ENCODE measurements at regions not wholly inside any gene's neighbourhood (a gene's known extent, or its start where the extent isn't known, plus 50 kb on each side); places are given as distances from the start of the nearest gene placed in this dataset.

GRCh38 chr13:48896312-48896711, 79.4 kb upstream of the FNDC3A start:
- Histone ChIP-seq H3K27ac (no peak overlapping the region), H3K4me3 (no peak overlapping the region), H3K27me3 (no peaks in the 10 kb centered on the region), H3K9me3 (no peaks in the 10 kb centered on the region), H3K36me3 (no peaks in the 10 kb centered on the region), H3K4me1 (peaks cover 0 to 15% (median 14%) of the 10 kb centered on the region in 4 donors)
- intact Hi-C loops (cut with DNase I) = no loop called here
- no peak for TF ChIP-seq EP300 (IDR thresholded peaks at IDR 0.05)
- no peak for TF ChIP-seq POLR2AphosphoS5 (IDR thresholded peaks at IDR 0.05)
- TF ChIP-seq CTCF (IDR thresholded peaks at IDR 0.05) = no peak
- TF ChIP-seq POLR2A (IDR thresholded peaks at IDR 0.05) = no peak
- no peak for DNase-seq

- intact Hi-C loops (cut with DNase I) = loop anchor here (10.0 kb wide), 1 partner anchor 193 kb away; no protein-coding TSS in a partner anchor
- Histone ChIP-seq H3K9me3 (no peaks in the 10 kb centered on the region), H3K27ac (no peak overlapping the region), H3K4me3 (no peak overlapping the region), H3K4me1 (no peaks in the 10 kb centered on the region), H3K27me3 (no peaks in the 10 kb centered on the region), H3K36me3 (no peaks in the 10 kb centered on the region)
- no peak for TF ChIP-seq POLR2A (IDR thresholded peaks at IDR 0.05)
- TF ChIP-seq CTCF (IDR thresholded peaks at IDR 0.05) = no peak
- TF ChIP-seq POLR2AphosphoS5 (IDR thresholded peaks at IDR 0.05) = no peak
- no peak for TF ChIP-seq EP300 (IDR thresholded peaks at IDR 0.05)
- no peak for DNase-seq
Measured at GRCh38 chr13:48901781-48902180, 73.9 kb upstream of the FNDC3A start.

- no peak for DNase-seq
- no peaks in the 10 kb centered on the region for H3K9me3 ChIP-seq
- 24 to 46% methylated on average over 1 of the region's 1 CpG for WGBS, 2 donors
- intact Hi-C loops (cut with DNase I) = loop anchor here (10.0 kb wide), 1 partner anchor 192 kb away; no protein-coding TSS in a partner anchor
- TF ChIP-seq POLR2A (IDR thresholded peaks at IDR 0.05) (no peak), CTCF (IDR thresholded peaks at IDR 0.05) (no peak), POLR2AphosphoS5 (IDR thresholded peaks at IDR 0.05) (no peak), EP300 (IDR thresholded peaks at IDR 0.05) (no peak)
- no peaks in the 10 kb centered on the region for H3K36me3 ChIP-seq
- H3K4me1 ChIP-seq = no peaks in the 10 kb centered on the region
- no peak overlapping the region for H3K27ac ChIP-seq
- no peaks in the 10 kb centered on the region for H3K27me3 ChIP-seq
- no peak overlapping the region for H3K4me3 ChIP-seq
Measured at GRCh38 chr13:48902368-48902767, 73.3 kb upstream of the FNDC3A start.

- WGBS, 2 donors = 95 to 97% methylated on average over 2 of the region's 2 CpGs
- intact Hi-C loops (cut with DNase I) = loop anchor here (10.0 kb wide), 1 partner anchor 190 kb away; no protein-coding TSS in a partner anchor
- H3K4me3 ChIP-seq = no peak overlapping the region
- no peak for DNase-seq
- H3K36me3 ChIP-seq = no peaks in the 10 kb centered on the region
- H3K27ac ChIP-seq = no peak overlapping the region
- TF ChIP-seq EP300 (IDR thresholded peaks at IDR 0.05) (no peak), POLR2AphosphoS5 (IDR thresholded peaks at IDR 0.05) (no peak), CTCF (IDR thresholded peaks at IDR 0.05) (no peak), POLR2A (IDR thresholded peaks at IDR 0.05) (no peak)
- H3K9me3 ChIP-seq = no peaks in the 10 kb centered on the region
- peaks cover 0 to 16% (median 10%) of the 10 kb centered on the region in 4 donors for H3K4me1 ChIP-seq
- H3K27me3 ChIP-seq = no peaks in the 10 kb centered on the region
Measured at GRCh38 chr13:48904668-48905290, 70.9 kb upstream of the FNDC3A start.

- no peak for DNase-seq
- 83 to 88% methylated on average over 6 of the region's 6 CpGs for WGBS, 2 donors
- Histone ChIP-seq H3K4me1 (peaks cover 0 to 19% (median 10%) of the 10 kb centered on the region in 4 donors), H3K4me3 (no peak overlapping the region), H3K27me3 (no peaks in the 10 kb centered on the region), H3K36me3 (no peaks in the 10 kb centered on the region), H3K27ac (no peak overlapping the region), H3K9me3 (no peaks in the 10 kb centered on the region)
- intact Hi-C loops (cut with DNase I) = loop anchor here (10.0 kb wide), 1 partner anchor 189 kb away; no protein-coding TSS in a partner anchor
- TF ChIP-seq EP300 (IDR thresholded peaks at IDR 0.05) (no peak), CTCF (IDR thresholded peaks at IDR 0.05) (no peak), POLR2AphosphoS5 (IDR thresholded peaks at IDR 0.05) (no peak), POLR2A (IDR thresholded peaks at IDR 0.05) (no peak)
Measured at GRCh38 chr13:48906200-48906599, 69.5 kb upstream of the FNDC3A start.

All from sigmoid colon (tissue), 6 donors.